IMR-90 (cell line): ENCODE measurements at regions not wholly inside any gene's neighbourhood (a gene's known extent, or its start where the extent isn't known, plus 50 kb on each side); places are given as distances from the start of the nearest gene placed in this dataset.

Experiments used
- ATAC-seq: fragments of 200-7000 bp; cut with Tn5 transposase; 2 replicates; pipeline ENCODE4 v1.9.1; 2020; ENCODE audit warnings: low read depth, mild to moderate bottlenecking, moderate library complexity
- BruUV-seq: library from RNA; stranded (reverse); fragments of 400-500 nt; replicated peaks from 2 replicates; lab custom pipeline; 2021; lab: Mats Ljungman, UMichigan
- CTCF ChIA-PET: fragments of 300-600 bp; formaldehyde crosslinking; extraction: SDS; loops from one replicate; lab custom pipeline; 2021; ENCODE audit warnings: antibody characterized with exemption; lab: Yijun Ruan, JAX
- POLR2A ChIA-PET: fragments of 300-600 bp; sonication (Branson Sonifier 250); formaldehyde crosslinking; loops from one replicate; lab custom pipeline; 2022; ENCODE audit warnings: antibody characterized with exemption; ENCODE audit not compliant: unreplicated experiment; lab: Charles Lee
- DNase-seq: peaks from one replicate; pipeline ENCODE4 v3.0.0; 2013
- H2AFZ ChIP-seq: replicated peaks from 2 replicates; pipeline ENCODE3; 2013; ENCODE audit warnings: low read length, mild to moderate bottlenecking; ENCODE audit not compliant: poor library complexity
- H2AK5ac ChIP-seq: 2 replicates; pipeline ENCODE4 v1.6.1; 2013; ENCODE audit warnings: low read depth, low read length, inconsistent platforms
- H2AK9ac ChIP-seq: replicated peaks from 2 replicates; pipeline ENCODE3; 2013; ENCODE audit warnings: mild to moderate bottlenecking, low read depth, low read length, moderate library complexity; ENCODE audit not compliant: poor library complexity
- H2BK120ac ChIP-seq: 2 replicates; pipeline ENCODE4 v1.6.1; 2013; ENCODE audit warnings: low read depth, low read length, inconsistent platforms
- H2BK15ac ChIP-seq: 3 replicates; pipeline ENCODE4 v1.6.1; 2013; ENCODE audit warnings: low read depth, low read length, inconsistent platforms
- H2BK20ac ChIP-seq: 2 replicates; pipeline ENCODE4 v1.6.1; 2013; ENCODE audit warnings: low read depth, mild to moderate bottlenecking, inconsistent platforms, low read length, moderate library complexity
- H2BK5ac ChIP-seq: 2 replicates; pipeline ENCODE4 v1.6.1; 2013; ENCODE audit warnings: mild to moderate bottlenecking, low read depth, low read length, inconsistent platforms; ENCODE audit not compliant: poor library complexity, severe bottlenecking
- H3K14ac ChIP-seq: replicated peaks from 2 replicates; pipeline ENCODE4 v1.6.1; 2013; ENCODE audit warnings: low read depth, low read length, inconsistent platforms
- H3K18ac ChIP-seq: 2 replicates; pipeline ENCODE4 v1.6.1; 2013; ENCODE audit warnings: low read depth, low read length, control low read depth
- H3K23ac ChIP-seq: 2 replicates; pipeline ENCODE4 v1.6.1; 2013; ENCODE audit warnings: low read depth, low read length, inconsistent platforms
- H3K27ac ChIP-seq: 2 replicates; pipeline ENCODE4 v1.5.1; 2013; ENCODE audit warnings: mild to moderate bottlenecking, control low read depth, low read length; ENCODE audit not compliant: insufficient read depth
- H3K27me3 ChIP-seq: 2 replicates; pipeline ENCODE4 v1.6.1; 2013; ENCODE audit warnings: low read length; ENCODE audit not compliant: control insufficient read depth, insufficient read depth
- H3K36me3 ChIP-seq: 2 replicates; pipeline ENCODE4 v1.6.1; 2013; ENCODE audit warnings: low read length, mixed read lengths; ENCODE audit not compliant: control insufficient read depth, insufficient read depth
- H3K4ac ChIP-seq: 2 replicates; pipeline ENCODE4 v1.6.1; 2013; ENCODE audit warnings: low read depth, low read length, inconsistent platforms
- H3K4me1 ChIP-seq: 2 replicates; pipeline ENCODE4 v1.6.1; 2013; ENCODE audit warnings: low read length, mixed read lengths; ENCODE audit not compliant: control insufficient read depth, insufficient read depth
- H3K4me2 ChIP-seq: 2 replicates; pipeline ENCODE4 v1.6.1; 2013; ENCODE audit warnings: low read depth, mild to moderate bottlenecking, control low read depth, low read length, moderate library complexity
- H3K4me3 ChIP-seq: 2 replicates; pipeline ENCODE4 v1.5.1; 2013; ENCODE audit warnings: low read depth, mild to moderate bottlenecking, control low read depth, low read length, moderate library complexity; ENCODE audit not compliant: insufficient read depth
- H3K56ac ChIP-seq: 2 replicates; pipeline ENCODE4 v1.6.1; 2013; ENCODE audit warnings: low read length, inconsistent platforms; ENCODE audit not compliant: insufficient read depth; ENCODE audit errors: extremely low read depth
- H3K79me1 ChIP-seq, 2 experiments: 2 replicates each; pipeline ENCODE4 v1.6.1; 2013; ENCODE audit warnings: low read length in 2 of 2, inconsistent platforms in 1 of 2, low read depth in 1 of 2
- H3K9ac ChIP-seq: 2 replicates; pipeline ENCODE4 v1.6.1; 2013; ENCODE audit warnings: low read depth, low read length, control low read depth
- H3K9me1 ChIP-seq: 2 replicates; pipeline ENCODE4 v1.6.1; 2013; ENCODE audit warnings: low read length, inconsistent platforms; ENCODE audit not compliant: insufficient read depth
- H3K9me3 ChIP-seq: 2 replicates; pipeline ENCODE4 v1.6.1; 2013; ENCODE audit warnings: low read length; ENCODE audit not compliant: control insufficient read depth, insufficient read depth
- H4K20me1 ChIP-seq: 2 replicates; pipeline ENCODE4 v1.6.1; 2013; ENCODE audit warnings: low read length, inconsistent platforms; ENCODE audit not compliant: insufficient read depth
- H4K5ac ChIP-seq: 2 replicates; pipeline ENCODE4 v1.6.1; 2013; ENCODE audit warnings: mild to moderate bottlenecking, low read depth, low read length, control low read depth
- H4K8ac ChIP-seq, 2 experiments: 2 replicates each; pipeline ENCODE4 v1.6.1; 2013; ENCODE audit warnings: low read depth in 2 of 2, low read length in 2 of 2, control low read depth in 1 of 2, inconsistent platforms in 1 of 2
- H4K91ac ChIP-seq: 2 replicates; pipeline ENCODE4 v1.6.1; 2013; ENCODE audit warnings: low read depth, low read length, inconsistent platforms; ENCODE audit not compliant: insufficient read depth
- MAFK ChIP-seq: IDR thresholded peaks from 2 replicates; pipeline ENCODE4 v1.6.1; 2012; ENCODE audit warnings: low read depth, low read length, improper control_type of control experiment
- MAZ ChIP-seq: IDR thresholded peaks from 2 replicates; pipeline ENCODE4 v1.6.1; 2012; ENCODE audit warnings: low read depth, mild to moderate bottlenecking, low read length, improper control_type of control experiment, moderate library complexity, borderline replicate concordance
- NFE2L2 ChIP-seq: fragments of 150-350 bp; IDR thresholded peaks from 2 replicates; pipeline ENCODE4 v1.6.1; 2016; ENCODE audit warnings: low read depth, mild to moderate bottlenecking, low read length
- RCOR1 ChIP-seq: IDR thresholded peaks from 2 replicates; pipeline ENCODE4 v1.6.1; 2012; ENCODE audit warnings: mild to moderate bottlenecking, low read length, improper control_type of control experiment; ENCODE audit not compliant: insufficient replicate concordance
- WGBS, 2 experiments: methylation state at CpG; one replicate each; pipeline versions ENCODE4 v1.1.5 to v1.1.7; 2013; ENCODE audit warnings: missing lambda C conversion rate in 2 of 2; ENCODE audit not compliant: insufficient read length in 1 of 2; ENCODE audit errors: extremely low coverage in 2 of 2; 5-methylcytosine and 5-hydroxymethylcytosine counted together
- dilution Hi-C: fragments of 300-500 bp; cut with HindIII; formaldehyde crosslinking; loops from one replicate; pipeline ENCODE4 v1.14.3; 2018; ENCODE audit warnings: low sequenced_read_pairs; ENCODE audit not compliant: unreplicated experiment
- in situ Hi-C: fragments of 300-500 bp; cut with MboI; formaldehyde crosslinking; loops from 3 replicates; pipeline ENCODE4 v1.14.3; 2019; ENCODE audit warnings: low sequenced_read_pairs, inconsistent platforms, mixed read lengths
- intact Hi-C: fragments of 100-400 bp; cut with micrococcal nuclease; formaldehyde crosslinking; loops from 2 replicates; pipeline ENCODE4 v1.10.0; 2022
- TF ChIP-seq, protein P1 (sequence below): fragments of 150-350 bp; IDR thresholded peaks from 2 replicates; pipeline ENCODE4 v1.6.1; 2016; ENCODE audit warnings: low read depth, mild to moderate bottlenecking, low read length, moderate library complexity, borderline replicate concordance
- TF ChIP-seq, protein P2 (sequence below): conservative IDR thresholded peaks from 2 replicates; pipeline ENCODE4 v1.5.1; 2012; ENCODE audit warnings: mild to moderate bottlenecking, low read depth, low read length, improper control_type of control experiment

DNA sequence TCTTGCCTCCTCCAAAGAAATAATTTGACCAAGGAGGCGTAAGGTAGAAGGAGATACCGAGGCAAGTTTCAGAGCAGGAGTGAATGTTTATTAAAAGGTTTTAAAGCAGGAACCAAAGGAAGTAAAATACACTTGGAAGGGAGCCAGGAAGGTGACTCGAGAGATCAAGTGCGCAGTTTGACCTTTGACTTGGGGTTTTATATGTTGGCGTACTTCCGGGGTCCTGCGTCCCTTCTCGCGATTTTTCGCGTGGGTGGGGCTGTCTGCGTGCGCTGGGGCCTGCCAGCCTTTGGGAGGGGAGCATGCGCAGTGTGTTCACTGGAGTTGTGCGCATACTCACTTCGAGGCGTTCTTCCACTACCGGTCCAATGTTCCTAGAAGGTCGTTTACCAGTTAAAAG, 166.0 kb upstream of the IRX2 start:
- DNase-seq (no peak), ATAC-seq (no peak)
- peaks cover 49% of the 10 kb centered on the region for H3K9me3 ChIP-seq
- no peaks in the 10 kb centered on the region for H3K4me1 ChIP-seq
- CTCF ChIA-PET: no interaction called here
- H3K36me3 ChIP-seq: no peaks in the 10 kb centered on the region
- WGBS, 2 experiments: 85% methylated on average over 4 of the region's 19 CpGs; no CpG with 5 or more reads in 1 of the 2 experiments
- dilution Hi-C loops: no loop called here
- no peak for TF ChIP-seq NFE2L2
- TF ChIP-seq MAFK: no peak
- no peak for TF ChIP-seq RCOR1
- no peak for TF ChIP-seq MAZ
- TF ChIP-seq, protein P1, sequence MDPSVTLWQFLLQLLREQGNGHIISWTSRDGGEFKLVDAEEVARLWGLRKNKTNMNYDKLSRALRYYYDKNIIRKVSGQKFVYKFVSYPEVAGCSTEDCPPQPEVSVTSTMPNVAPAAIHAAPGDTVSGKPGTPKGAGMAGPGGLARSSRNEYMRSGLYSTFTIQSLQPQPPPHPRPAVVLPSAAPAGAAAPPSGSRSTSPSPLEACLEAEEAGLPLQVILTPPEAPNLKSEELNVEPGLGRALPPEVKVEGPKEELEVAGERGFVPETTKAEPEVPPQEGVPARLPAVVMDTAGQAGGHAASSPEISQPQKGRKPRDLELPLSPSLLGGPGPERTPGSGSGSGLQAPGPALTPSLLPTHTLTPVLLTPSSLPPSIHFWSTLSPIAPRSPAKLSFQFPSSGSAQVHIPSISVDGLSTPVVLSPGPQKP: no peak
- TF ChIP-seq, protein P2, sequence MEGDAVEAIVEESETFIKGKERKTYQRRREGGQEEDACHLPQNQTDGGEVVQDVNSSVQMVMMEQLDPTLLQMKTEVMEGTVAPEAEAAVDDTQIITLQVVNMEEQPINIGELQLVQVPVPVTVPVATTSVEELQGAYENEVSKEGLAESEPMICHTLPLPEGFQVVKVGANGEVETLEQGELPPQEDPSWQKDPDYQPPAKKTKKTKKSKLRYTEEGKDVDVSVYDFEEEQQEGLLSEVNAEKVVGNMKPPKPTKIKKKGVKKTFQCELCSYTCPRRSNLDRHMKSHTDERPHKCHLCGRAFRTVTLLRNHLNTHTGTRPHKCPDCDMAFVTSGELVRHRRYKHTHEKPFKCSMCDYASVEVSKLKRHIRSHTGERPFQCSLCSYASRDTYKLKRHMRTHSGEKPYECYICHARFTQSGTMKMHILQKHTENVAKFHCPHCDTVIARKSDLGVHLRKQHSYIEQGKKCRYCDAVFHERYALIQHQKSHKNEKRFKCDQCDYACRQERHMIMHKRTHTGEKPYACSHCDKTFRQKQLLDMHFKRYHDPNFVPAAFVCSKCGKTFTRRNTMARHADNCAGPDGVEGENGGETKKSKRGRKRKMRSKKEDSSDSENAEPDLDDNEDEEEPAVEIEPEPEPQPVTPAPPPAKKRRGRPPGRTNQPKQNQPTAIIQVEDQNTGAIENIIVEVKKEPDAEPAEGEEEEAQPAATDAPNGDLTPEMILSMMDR: no peak
- no peak overlapping the region for H3K18ac ChIP-seq
- H4K5ac ChIP-seq: no peak overlapping the region
- no peak overlapping the region for H2BK15ac ChIP-seq
- H3K23ac ChIP-seq: no peak overlapping the region
- no peak overlapping the region for H3K14ac ChIP-seq
- H3K4ac ChIP-seq: no peak overlapping the region
- no peak overlapping the region for H4K8ac ChIP-seq
- H2BK120ac ChIP-seq: no peak overlapping the region
- POLR2A ChIA-PET: no interaction called here
- H2BK5ac ChIP-seq: no peak overlapping the region
- H3K56ac ChIP-seq: no peak overlapping the region
- no peaks in the 10 kb centered on the region for H3K9me1 ChIP-seq
- no peaks in the 10 kb centered on the region for H4K20me1 ChIP-seq
- BruUV-seq: no TSS peak
- no peak overlapping the region for H2AFZ ChIP-seq
- no peaks in the 10 kb centered on the region for H3K79me1 ChIP-seq
- no peak overlapping the region for H3K4me3 ChIP-seq
- H3K9ac ChIP-seq: no peak overlapping the region
- no peak overlapping the region for H3K4me2 ChIP-seq
- H4K91ac ChIP-seq: no peak overlapping the region
- H2AK9ac ChIP-seq: no peak overlapping the region
- H2AK5ac ChIP-seq: no peak overlapping the region
- in situ Hi-C loops: no loop called here
- no peaks in the 10 kb centered on the region for H3K27me3 ChIP-seq
- intact Hi-C loops: no loop called here
- H2BK20ac ChIP-seq: no peak overlapping the region
- H3K27ac ChIP-seq: no peak overlapping the region
